ENCODE measurements at regions not wholly inside any gene's neighbourhood (a gene's known extent, or its start where the extent isn't known, plus 50 kb on each side); places are given as distances from the start of the nearest gene placed in this dataset.
"Not testable (repeated sequence)": the region's sequence is repeated elsewhere in the genome, so short reads cannot be mapped to it uniquely, and the experiment has no call there.

GRCh38 chr1:55541296-55541695 lies 326.1 kb upstream of the USP24 start:
- no peak for DNase-seq (ENCODE audit: low spot score)

DNA sequence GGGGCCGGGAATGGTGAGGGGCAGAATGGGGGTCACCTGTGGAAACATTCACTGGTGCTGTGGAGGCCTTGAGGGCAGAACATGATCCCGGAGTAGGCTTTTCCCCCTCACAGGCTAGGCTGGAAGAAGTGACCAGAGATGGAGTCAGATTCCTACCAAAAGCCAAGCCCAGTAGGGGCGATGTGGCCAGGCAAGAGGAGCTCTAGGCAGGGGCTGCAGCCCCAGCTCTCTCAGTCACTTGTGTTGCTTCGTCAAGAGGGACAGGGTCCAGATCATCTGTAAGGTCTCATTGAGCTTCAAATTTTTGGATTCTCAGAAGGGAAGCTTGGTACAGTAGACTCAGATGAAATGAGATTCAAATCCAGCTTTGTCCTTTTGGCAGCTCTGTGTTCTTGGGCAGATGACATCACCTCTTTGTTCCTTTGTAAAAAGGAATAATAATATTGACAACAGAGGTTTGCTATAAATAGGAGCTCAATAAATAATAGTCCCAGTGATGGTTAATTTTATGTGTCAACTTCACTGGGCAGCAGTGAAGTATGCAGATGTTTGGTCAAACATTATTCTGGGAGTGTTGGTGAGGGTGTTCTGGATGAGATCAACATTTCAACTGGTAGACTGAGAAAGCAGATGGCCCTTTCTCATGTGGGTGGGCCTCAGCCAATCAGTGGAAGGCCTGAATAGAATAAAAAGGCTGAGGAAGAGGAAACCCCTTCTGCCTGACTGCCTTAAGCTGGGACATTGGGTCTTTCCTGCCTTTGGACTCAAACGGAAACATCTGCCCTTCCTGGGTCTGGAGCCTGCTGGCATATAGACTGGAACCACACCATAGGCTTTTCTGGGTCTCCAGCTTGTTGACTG lies 324.7 kb upstream of the USP24 start:
- DNase-seq (ENCODE audit: low spot score): peak; percentile 40

DNA sequence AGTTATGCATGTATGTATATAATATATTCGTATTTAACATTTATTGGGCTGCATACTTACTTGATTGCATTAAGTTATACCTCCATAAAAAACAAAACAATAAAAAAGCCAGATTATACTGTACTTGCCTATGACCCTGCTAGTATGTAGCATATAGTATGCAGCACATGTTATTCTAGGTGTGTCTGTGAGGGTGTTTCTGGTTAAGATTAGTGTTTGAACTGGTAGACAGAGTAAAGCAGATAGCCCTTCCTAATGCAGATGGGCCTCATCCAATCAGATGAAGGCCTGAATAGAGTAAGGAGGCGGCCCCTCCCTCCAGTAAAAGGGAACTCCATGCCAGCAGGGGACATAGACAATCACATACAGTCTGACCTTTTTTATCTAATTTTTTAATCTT lies 323.3 kb upstream of the USP24 start:
- DNase-seq (ENCODE audit: low spot score): no peak

- DNase-seq (ENCODE audit: low spot score): no peak
Observed at GRCh38 chr1:55536545-55536865, 321.3 kb upstream of the USP24 start.

DNA sequence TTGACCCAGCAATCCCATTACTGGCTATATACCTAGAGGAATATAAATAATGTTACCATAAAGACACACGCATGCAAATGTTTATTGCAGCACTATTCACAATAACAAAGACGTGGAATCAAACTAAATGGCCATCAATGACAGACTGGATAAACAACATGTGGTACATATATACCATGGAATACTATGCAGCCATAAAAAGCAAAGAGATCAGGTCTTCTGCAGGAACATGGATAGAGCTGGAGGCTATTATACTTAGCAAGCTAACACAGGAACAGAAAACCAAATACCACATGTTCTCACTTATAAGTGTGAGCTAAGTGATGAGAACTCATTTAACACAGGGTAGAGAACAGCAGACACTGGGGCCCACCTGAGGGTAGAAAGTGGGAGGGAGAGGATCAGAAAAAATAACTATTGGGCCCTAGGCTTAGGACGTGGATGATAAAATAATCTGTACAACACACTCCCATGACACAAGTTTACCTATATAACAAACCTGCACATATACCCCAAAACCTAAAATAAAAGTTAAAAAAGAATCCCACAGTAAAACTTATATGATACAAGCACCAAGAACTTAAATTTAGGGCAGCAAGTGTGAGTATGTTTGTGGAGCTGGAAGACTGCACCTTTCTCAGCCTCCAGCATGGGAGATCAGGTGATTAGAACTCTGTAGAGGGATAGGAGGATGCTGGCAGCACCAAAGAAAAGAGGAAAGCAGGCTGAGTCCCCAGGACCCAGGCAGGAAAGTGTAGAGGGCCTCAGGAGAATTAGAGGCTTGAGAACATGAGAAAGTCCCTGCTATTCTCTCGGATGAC lies 320.8 kb upstream of the USP24 start:
- DNase-seq (ENCODE audit: low spot score): no peak

GRCh38 chr1:55534565-55535121 lies 319.5 kb upstream of the USP24 start:
- no peak for DNase-seq (ENCODE audit: low spot score)

DNA sequence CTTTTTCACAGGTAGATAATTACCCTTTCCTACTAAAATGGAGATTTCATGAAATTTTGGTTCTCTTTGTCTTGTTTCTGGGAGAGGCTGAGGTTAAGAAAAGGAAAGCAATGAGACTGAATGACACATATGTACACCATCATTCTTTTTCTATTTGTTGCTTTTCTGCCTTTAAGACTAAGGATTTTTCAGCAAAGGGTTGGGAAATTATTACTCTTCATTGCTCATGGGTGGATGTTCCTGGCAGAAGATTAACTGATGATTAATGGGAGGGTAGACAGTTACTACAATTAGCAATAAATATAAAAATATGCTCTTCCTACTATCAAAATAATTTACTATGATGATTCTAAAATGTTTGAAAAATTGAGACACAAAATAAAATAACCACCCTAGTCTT lies 316.5 kb upstream of the USP24 start:
- no peak for DNase-seq (ENCODE audit: low spot score)

GRCh38 chr1:55530749-55531478 lies 315.8 kb upstream of the USP24 start:
- DNase-seq (ENCODE audit: low spot score): no peak

GRCh38 chr1:55529017-55529416 lies 313.9 kb upstream of the USP24 start:
- no peak for DNase-seq (ENCODE audit: low spot score)

- DNase-seq (ENCODE audit: low spot score): no peak
Observed at GRCh38 chr1:55527831-55528230, 312.7 kb upstream of the USP24 start.

GRCh38 chr1:55526716-55527115 lies 311.6 kb upstream of the USP24 start:
- DNase-seq (ENCODE audit: low spot score): no peak

GRCh38 chr1:55524006-55524405 lies 308.8 kb upstream of the USP24 start:
- DNase-seq (ENCODE audit: low spot score): no peak

GRCh38 chr1:55522982-55523381 lies 307.8 kb upstream of the USP24 start:
- DNase-seq (ENCODE audit: low spot score): no peak

- no peak for DNase-seq (ENCODE audit: low spot score)
Observed at GRCh38 chr1:55522353-55522903, 307.3 kb upstream of the USP24 start.

DNA sequence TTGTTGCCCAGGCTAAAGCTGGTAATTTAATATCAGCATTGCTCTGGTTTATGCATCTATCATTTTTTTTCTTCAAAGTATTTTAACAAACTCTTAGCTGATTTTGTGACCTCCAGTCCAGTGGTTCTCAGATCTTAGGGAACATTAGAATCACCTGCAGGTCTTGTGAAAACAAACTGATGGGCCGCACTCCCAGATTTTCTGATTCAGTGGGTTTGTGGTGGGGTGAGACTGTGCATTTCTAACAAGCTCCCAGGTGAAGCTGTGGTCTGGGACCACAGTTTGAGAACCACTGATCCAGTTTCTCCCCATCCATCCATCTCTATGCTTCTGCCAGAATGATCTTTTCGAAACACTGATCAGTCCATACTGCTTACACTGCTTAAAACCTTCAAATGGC lies 305.7 kb upstream of the USP24 start:
- no peak for DNase-seq (ENCODE audit: low spot score)

- no peak for DNase-seq (ENCODE audit: low spot score)
Observed at GRCh38 chr1:55519937-55520683, 304.9 kb upstream of the USP24 start.

DNA sequence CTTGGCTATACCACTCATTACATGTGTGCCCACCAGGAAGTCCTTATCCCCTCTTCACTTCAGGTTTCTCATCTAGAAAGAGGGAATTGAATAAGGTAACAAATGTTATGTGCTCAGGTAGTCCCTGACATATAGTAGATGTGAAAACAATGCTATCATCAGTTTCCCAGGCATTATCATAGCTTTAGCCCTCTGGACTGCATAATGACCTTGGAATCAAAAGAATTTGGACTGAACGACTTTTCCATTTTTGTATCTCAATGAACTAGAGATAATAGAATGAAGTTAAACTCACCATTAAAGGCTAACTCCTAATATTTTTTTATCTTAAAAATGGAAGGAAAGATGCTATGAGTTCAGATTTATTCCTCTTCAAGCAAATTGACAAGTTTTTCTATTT lies 304.1 kb upstream of the USP24 start:
- no peak for DNase-seq (ENCODE audit: low spot score)

GRCh38 chr1:55517036-55517435 lies 301.9 kb upstream of the USP24 start:
- no peak for DNase-seq (ENCODE audit: low spot score)

DNA sequence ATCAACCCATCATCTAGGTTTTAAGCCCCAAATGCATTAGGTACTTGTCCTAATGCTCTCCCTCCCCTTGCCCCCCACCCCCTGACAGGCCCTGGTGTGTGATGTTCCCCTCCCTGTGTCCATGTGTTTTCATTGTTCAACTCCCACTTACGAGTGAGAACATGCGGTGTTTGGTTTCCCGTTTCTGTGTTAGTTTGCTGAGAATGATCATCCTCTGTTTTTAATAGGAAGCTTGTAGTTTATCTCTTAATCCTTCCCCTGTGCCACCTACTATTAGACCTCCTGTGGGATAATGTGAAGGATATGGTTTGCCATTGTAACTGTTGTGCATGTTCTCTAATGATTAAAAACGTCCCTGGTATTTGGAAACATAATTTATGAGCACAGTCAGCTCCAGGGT lies 299.4 kb upstream of the USP24 start:
- DNase-seq (ENCODE audit: low spot score): not testable (repeated sequence)

DNA sequence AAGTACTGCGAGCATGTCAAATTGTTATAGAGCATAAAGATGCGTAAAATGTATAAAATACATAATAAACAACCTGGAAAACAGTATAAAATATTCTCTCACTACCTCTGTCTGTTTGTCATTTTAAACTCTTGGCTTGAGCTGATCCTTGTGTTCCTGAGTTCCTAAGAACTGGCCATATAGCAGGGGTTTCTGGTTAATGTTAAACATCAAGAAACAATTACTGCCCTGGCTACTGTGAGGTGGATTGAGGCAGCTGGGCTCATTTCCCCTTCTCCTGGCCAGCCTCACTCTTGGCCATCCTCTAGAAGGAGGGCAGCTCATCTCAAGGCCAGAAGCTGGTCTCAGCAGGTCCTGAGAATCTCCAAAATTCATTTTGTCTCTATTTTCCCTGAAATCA lies 297.3 kb upstream of the USP24 start:
- no peak for DNase-seq (ENCODE audit: low spot score)

DNA sequence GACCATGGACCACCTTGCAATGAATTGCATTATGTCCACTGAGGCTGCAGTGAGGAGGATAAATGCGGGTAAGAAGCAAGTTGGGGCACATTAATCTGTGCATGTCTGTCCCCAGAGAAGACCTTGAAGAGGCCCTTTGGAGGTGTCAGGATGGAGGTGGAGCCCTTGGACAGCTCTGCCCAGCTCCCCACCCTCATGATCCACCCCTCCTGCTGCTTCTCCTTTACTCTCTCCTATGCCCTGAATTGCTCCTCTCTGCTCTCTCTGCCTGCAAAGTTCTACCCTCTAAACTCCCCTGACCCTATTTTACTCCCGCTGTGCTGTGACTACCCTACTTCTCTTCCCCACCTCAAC lies 292.4 kb upstream of the USP24 start:
- no peak for DNase-seq (ENCODE audit: low spot score)

Data from Ammon's horn (tissue), 1 donor.